GM12875 (cell line): ENCODE measurements at regions not wholly inside any gene's neighbourhood (a gene's known extent, or its start where the extent isn't known, plus 50 kb on each side); places are given as distances from the start of the nearest gene placed in this dataset.
"Not testable (repeated sequence)": the region's sequence is repeated elsewhere in the genome, so short reads cannot be mapped to it uniquely, and the experiment has no call there.

Experiments used
- H3K4me3 ChIP-seq: one replicate; pipeline ENCODE4 v1.5.1; 2011; ENCODE audit warnings: low read depth, low read length, control low read depth
- TF ChIP-seq, protein P1 (sequence below): IDR thresholded peaks from 2 replicates; pipeline ENCODE4 v1.5.1; 2011; ENCODE audit warnings: low read depth, mild to moderate bottlenecking, control low read depth, inconsistent platforms, low read length, moderate library complexity, borderline replicate concordance; ENCODE audit not compliant: insufficient read depth

GRCh38 chrX:139475432-139475831, 55.1 kb upstream of the F9 start:
- no peak overlapping the region for H3K4me3 ChIP-seq
- TF ChIP-seq, protein P1, sequence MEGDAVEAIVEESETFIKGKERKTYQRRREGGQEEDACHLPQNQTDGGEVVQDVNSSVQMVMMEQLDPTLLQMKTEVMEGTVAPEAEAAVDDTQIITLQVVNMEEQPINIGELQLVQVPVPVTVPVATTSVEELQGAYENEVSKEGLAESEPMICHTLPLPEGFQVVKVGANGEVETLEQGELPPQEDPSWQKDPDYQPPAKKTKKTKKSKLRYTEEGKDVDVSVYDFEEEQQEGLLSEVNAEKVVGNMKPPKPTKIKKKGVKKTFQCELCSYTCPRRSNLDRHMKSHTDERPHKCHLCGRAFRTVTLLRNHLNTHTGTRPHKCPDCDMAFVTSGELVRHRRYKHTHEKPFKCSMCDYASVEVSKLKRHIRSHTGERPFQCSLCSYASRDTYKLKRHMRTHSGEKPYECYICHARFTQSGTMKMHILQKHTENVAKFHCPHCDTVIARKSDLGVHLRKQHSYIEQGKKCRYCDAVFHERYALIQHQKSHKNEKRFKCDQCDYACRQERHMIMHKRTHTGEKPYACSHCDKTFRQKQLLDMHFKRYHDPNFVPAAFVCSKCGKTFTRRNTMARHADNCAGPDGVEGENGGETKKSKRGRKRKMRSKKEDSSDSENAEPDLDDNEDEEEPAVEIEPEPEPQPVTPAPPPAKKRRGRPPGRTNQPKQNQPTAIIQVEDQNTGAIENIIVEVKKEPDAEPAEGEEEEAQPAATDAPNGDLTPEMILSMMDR, result no peak

- not testable (repeated sequence) for H3K4me3 ChIP-seq
Observed at GRCh38 chrX:139461945-139462344, 68.6 kb upstream of the F9 start.

DNA sequence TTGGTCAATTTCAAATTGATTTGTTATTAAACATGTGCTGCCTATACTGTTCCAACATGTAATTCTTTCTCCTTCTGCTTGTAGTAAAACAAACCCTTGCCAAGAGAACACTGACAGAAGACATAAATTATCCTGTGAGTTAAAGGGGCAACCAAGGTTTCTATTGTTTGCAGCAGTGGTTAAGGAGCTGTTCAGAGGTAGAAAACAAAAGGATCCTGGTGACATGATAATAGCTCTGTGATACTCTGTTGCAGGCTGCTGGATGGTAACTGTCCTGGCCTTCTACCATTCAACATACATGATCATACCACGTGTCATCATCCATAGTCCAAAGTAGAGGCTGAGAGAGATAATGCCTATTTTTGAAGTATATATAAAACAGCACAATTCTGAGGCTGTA, 75.8 kb upstream of the F9 start:
- H3K4me3 ChIP-seq, result no peak overlapping the region
- TF ChIP-seq, protein P1, result no peak

GRCh38 chrX:139448996-139449395, 81.5 kb upstream of the F9 start:
- TF ChIP-seq, protein P1, result no peak
- no peak overlapping the region for H3K4me3 ChIP-seq

DNA sequence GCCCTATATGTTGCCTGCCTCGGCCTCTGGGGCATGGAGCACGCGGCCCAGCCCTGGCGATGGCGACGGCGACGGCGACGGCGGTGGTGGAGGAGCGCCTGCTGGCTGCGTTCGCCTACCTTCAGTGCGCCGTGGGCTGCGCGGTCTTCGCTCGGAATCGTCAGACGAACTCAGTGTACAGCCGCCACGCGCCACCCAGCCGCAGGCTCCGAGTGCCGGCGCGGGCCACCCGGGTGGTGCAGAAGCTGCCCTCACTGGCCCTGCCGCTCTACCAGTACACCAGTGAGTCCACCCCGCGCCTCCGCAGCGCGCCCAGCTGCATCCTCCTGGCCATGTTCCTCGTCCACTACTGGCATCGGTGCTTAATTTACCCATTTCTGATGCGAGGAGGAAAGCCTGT, 83.7 kb upstream of the F9 start:
- H3K4me3 ChIP-seq, result no peak overlapping the region

DNA sequence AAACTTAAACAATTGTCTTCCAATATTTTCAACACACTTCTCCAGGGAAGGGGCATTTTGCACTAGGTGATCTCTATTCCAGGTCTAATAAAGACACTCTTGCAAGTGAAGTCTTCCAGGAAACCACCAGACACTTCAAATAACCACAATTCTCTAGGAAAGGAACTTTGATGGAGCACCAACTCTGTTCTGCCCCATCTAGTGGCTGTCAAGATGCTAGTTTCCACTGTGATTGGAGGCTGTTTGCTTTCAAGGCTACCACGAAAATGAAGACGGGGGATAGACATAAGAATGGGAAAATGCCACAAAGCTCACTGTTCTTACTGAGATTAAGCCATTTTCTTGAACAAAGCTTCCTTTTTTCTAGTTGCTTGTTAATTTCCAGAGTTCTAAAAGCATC, 100.6 kb upstream of the F9 start:
- TF ChIP-seq, protein P1, result no peak
- no peak overlapping the region for H3K4me3 ChIP-seq

More for the DNA sequence above, 83.7 kb upstream of the F9 start:
- TF ChIP-seq, protein P1, result no peak

DNA sequence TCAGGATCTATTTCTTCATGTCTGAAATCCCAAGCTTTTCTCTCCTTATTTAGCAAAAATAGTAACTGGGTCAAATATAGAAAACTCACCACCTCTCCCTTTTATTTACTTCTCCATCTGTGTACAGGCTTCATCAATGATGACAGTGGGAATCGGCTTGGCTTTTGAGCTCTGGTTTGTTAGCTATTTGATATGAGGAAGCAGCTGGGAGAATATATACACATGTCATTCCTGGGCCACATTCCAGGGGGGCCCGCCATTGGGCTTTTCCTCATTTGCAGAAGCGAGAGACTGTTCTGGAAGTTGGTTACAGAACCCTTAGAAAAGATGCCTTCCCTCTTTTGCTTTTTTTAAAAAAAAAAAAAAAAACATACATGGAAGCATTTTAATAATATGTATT, 107.4 kb upstream of the F9 start:
- TF ChIP-seq, protein P1, result no peak
- no peak overlapping the region for H3K4me3 ChIP-seq

DNA sequence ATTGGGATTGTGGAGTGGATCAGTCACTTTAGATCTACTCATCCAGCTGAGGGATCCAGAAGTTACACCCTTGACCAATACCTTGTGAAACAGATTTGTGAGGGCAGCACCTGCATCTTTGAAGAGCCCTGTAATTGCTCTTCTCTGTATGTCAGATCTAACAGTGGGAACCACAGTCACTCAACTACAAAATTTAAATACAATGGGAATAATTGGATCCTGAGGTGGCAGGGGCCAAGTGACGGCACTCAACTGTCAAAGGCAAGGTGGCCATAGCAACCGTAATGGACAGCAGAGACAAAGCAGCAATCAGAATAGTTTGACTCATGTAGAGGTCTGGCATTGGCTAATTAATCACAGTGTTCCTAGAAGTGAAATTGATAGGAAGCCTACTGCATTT, 132.3 kb upstream of the F9 start:
- not testable (repeated sequence) for H3K4me3 ChIP-seq
